GM12875 (cell line): ENCODE measurements at regions not wholly inside any gene's neighbourhood (a gene's known extent, or its start where the extent isn't known, plus 50 kb on each side); places are given as distances from the start of the nearest gene placed in this dataset.

ENCODE experiments used
- H3K4me3 ChIP-seq: one replicate; pipeline ENCODE4 v1.5.1; 2011; ENCODE audit warnings: low read depth, low read length, control low read depth
- CTCF ChIP-seq: IDR thresholded peaks from 2 replicates; pipeline ENCODE4 v1.5.1; 2011; ENCODE audit warnings: low read depth, mild to moderate bottlenecking, control low read depth, inconsistent platforms, low read length, moderate library complexity, borderline replicate concordance; ENCODE audit not compliant: insufficient read depth

- no peak overlapping the region for H3K4me3 ChIP-seq
- TF ChIP-seq CTCF, result no peak
Measured at GRCh38 chr11:128029219-128029722, 558.1 kb downstream of the ETS1 start.

DNA sequence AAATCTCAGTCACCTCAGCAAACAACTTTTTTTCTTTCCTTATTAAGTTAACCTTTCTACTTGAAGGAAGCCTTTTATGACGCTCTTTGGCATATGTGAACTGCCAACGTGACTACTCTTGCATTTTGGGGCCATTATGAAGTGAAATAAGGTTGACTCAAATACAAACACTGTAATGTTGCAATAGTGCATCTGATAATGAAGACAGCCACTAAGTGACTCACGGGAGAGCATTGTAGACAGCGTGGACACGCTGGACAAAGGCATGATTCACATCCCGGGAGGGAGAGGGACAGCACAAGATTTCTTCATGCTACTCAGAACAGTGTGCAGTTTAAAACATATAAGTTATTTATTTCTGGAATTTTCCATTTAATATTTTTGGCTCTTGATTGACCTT lies 560.8 kb downstream of the ETS1 start:
- TF ChIP-seq CTCF, result no peak
- H3K4me3 ChIP-seq, result no peak overlapping the region

DNA sequence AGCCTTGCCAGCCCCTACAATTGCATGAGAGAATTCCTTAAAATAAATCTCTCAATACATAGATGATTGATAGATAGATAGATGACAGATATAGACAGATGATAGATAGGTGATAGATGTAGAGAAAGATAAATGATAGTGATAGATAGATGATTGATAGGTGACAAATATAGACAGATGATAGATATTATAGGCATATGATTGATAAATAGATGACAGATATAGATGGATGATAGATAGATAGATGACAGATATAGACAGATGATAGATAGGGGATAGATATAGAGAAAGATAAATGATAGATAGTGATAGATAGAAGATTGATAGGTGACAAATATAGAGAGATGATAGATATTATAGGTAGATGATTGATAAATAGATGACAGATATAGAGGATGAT lies 564.6 kb downstream of the ETS1 start:
- TF ChIP-seq CTCF, result no peak
- no peak overlapping the region for H3K4me3 ChIP-seq

DNA sequence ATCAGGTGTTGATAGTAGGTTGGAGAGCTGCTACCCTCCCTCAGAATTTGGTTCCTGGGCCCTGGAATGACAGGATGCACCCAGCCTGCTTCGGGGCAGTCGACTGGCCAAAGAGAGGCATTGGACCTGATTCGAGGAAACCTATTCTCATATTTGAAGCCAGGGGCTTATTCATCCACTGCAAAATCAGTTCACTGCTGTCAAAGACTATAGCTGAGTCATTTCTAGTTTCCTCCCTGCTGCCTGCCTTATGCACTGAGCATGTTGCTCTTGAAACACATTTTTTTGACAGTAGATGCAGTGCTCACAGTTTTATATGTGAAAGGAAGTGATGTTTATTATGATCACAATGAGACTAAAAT lies 565.4 kb downstream of the ETS1 start:
- no peak overlapping the region for H3K4me3 ChIP-seq
- TF ChIP-seq CTCF, result no peak

- no peak for TF ChIP-seq CTCF
- no peak overlapping the region for H3K4me3 ChIP-seq
Measured at GRCh38 chr11:128021349-128022006, 565.9 kb downstream of the ETS1 start.

DNA sequence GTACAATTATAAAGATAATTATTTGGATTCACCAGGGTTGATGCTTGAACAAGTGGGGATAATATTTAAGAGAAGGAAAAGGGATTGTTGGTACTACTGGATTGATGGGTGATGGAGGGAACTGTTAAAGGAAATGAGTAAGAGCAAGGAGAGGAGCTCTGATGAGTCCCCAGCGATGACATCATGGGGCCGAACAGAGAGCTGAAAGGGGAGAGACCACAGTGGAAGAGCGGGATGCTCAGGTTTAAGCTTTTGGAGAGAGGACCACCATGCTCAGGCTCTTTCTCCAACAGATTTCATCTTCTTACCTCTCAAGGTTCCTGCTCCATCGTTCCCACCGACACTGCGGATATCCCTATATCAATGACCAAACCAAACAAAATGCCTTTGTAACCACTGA lies 568.7 kb downstream of the ETS1 start:
- H3K4me3 ChIP-seq, result no peak overlapping the region
- TF ChIP-seq CTCF, result no peak

DNA sequence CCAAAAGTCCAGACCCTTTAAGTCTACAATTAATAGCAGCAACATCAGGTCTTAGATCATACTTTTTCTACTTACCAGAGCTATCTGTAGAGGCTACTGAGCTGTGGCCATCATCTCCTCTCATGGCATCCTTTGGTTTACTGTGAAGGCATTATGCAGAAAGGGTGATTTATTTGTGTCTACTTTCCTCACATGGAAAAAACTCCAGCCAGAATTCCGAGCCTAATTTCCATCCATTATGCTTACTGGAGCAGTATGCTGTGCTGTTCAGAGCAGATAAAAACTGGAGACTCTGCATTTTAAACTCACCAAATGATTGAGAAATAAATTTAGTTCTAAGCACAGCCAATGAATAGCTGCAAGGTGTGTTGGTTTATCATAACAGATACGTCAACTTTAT lies 581.8 kb downstream of the ETS1 start:
- TF ChIP-seq CTCF, result no peak
- H3K4me3 ChIP-seq, result no peak overlapping the region
